SIG-M5 treated with dmso at 0.1 percent for 504 hours (cell line): ENCODE measurements at regions not wholly inside any gene's neighbourhood (a gene's known extent, or its start where the extent isn't known, plus 50 kb on each side); places are given as distances from the start of the nearest gene placed in this dataset.

Source experiments
- DNase-seq: peaks from one replicate; lab custom pipeline; 2025; ENCODE audit not compliant: unreplicated experiment; lab: John Stamatoyannopoulos, UW

DNA sequence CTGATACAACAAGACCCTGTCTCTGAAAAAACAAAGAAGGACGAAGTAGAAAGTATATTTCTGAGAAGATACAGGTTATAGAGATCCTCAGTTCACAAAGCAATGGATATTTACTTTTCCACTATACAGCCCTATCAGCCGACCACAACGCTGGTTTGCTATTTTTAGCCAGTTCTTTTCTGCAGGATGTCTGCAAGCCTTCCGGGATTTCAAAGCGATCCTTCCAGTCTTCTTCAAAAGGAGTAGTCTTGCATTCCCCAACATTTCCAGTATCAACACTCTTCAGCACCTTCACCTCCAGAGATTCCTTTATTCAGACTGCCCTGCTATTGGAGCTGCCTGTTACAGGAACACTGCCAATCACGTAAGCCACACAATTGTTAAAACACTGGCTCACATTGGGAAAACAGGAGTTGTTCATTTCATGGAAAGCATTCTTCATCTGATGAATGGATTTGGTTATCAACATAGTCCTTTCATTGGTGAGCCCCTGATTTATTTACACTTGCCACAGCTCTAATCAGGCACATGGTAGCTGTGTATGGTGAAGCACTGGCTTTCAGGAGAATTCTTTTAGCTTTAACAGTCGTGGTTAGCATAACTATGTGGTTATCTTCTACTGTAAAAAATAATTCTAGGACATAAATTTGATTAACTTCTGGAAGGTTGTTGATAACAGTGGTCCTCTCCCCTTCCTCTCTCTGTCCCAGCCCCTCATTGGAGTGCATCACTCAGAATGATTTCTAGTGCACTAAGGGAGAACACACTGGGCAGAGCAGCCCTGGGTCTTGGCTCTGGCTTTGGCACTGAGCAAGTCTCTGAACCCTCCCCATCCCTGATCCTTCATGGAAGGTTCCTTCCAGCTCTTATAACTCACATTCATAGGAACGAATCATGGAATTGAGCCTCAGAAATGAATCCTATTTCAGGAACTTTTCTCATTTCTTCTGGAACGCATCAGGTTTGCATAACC is 109.9 kb upstream of the SORBS2 start:
- DNase-seq, result no peak

GRCh38 chr4:185924458-185925044 is 112.6 kb upstream of the SORBS2 start:
- no peak for DNase-seq

DNA sequence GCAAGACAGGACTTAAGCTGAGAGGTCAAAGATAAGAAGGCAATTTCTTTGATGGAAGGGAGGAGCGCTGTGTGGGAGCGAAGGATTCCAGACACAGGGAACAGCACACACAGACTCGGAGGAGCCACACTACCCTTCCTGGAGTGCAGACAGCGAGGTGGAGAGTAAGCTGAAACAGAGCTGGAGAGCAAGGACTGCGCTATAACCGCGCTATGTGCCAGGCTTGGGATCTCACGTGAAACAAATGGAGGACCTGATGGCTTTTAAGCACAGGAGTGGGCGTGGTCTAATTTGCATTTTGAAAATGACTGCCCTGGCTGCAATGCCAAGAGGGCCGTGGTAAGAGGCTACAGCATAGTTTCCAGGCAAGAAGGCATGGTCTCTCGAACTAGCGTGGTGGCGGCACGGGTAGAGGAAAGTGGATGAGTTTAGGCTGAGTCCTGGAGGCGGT is 113.9 kb upstream of the SORBS2 start:
- DNase-seq, result no peak

DNA sequence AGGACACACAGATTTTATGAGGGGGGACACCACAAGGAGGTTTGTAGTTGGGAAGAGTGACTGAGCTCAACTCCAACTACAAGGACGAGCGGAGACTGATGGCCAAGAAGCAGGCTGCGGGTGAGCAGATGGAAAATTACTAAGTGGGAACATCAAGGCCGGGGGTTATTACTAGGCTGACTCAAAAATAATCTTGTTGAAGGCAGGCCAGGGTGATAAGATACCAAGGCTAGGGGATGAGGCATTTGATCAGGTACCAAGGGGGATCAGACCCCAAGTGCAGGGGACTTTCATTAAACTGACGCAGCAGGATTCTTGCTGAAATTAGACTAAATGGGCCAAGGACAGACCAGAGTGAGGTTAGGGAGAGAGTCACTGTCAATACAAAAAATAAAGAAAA is 119.4 kb upstream of the SORBS2 start:
- no peak for DNase-seq

GRCh38 chr4:185931986-185932385 is 120.0 kb upstream of the SORBS2 start:
- no peak for DNase-seq

DNA sequence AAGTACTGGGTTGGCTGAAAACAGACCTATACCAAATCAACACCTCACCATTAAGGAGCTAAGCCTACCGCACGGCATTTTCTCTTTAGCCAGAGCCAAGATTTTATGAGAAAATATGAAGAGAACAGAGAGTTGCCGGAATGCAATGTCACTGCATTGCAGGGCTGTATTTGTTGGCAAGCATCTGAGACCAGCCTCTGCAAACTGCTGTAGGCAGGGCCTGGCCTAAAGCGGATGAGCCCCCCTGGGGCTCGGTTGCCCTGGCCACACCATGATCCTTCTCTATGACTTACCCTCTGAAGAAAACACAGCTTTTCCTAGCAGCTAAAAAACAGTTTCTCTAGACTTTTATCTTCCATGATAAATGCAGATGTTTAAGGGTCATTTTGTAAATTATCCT is 120.5 kb upstream of the SORBS2 start:
- no peak for DNase-seq

DNA sequence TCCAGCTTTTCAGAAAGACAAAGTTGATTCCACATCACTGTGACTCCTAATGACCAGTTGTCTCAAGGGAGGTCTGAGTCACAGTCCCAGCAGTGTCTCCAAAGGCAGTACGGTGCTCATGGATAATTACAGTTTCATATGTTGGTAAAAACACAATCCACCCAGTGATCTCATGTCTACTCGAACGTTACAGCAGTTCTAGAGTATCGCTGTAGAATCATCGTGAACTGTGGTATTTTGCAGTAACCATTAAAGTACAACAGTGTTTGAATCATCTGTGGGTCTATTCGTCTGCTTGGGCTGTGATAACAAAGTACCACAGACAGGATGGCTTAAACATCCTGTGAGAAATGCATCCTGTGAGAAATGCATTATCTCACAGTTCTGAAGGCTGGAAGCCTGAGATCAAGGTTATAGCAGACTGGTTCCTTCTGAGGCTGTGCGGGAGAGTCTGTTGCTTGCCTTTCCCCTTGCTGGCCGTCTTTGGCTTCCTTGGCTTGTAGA is 121.1 kb upstream of the SORBS2 start:
- no peak for DNase-seq

GRCh38 chr4:185936650-185937376 is 124.8 kb upstream of the SORBS2 start:
- DNase-seq, result no peak

DNA sequence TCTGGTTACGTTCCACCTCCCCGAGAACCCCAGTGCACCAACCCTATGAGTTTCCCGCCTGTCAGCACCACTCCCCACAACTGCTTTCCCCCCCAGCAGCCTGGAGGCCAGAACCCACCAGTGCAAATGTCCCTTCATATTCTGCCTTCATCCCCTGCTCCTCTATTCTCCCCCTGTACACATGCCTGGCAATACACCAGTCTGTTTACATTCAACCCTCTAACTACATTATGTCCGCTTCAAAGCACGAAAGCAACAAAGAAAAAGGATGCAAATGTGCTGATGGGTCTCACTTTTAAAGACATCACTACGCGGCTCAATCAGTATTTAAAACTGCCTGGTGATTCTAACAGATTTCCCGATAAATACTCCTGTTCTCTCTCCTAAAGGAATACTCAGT is 126.7 kb upstream of the SORBS2 start:
- no peak for DNase-seq

- DNase-seq, result no peak
Observed at GRCh38 chr4:185941461-185941860, 127.5 kb upstream of the TLR3 start.

GRCh38 chr4:185945252-185945651 is 123.7 kb upstream of the TLR3 start:
- no peak for DNase-seq

- no peak for DNase-seq
Observed at GRCh38 chr4:185945906-185946305, 123.0 kb upstream of the TLR3 start.

GRCh38 chr4:185950891-185951290 is 118.1 kb upstream of the TLR3 start:
- no peak for DNase-seq

- no peak for DNase-seq
Observed at GRCh38 chr4:185955151-185955770, 113.7 kb upstream of the TLR3 start.

- no peak for DNase-seq
Observed at GRCh38 chr4:185955826-185956543, 113.0 kb upstream of the TLR3 start.

GRCh38 chr4:185956544-185956940 is 112.4 kb upstream of the TLR3 start:
- no peak for DNase-seq

DNA sequence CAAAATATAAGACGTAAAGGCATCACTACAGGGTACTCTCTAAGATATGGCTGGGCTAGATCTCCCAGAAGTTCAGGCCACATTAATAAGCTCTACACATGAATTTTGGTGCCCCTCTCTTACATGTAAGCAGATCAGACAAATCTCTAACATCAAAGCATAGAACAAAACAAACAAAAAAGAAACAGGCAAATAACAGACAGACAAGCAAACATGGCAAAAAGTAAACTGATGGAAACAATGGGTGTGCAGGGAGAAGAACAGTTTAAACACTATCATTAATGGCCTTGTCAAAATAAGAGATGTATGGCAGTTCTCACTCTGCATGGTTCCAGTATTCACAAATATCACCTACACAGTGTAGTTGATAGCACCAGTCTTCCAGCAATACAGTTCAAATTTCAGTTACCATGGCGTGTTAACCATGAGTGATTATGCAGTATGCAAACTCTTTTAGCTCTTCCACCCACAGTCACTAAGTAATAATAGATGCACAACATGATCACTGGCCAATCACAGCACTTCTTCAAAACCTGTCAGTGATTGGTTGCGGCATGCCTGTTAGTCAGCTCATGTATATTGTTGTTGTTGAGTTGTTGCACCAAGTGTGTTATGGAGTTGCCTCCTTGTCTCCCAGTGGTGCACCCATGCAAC is 110.7 kb upstream of the TLR3 start:
- no peak for DNase-seq

- no peak for DNase-seq
Observed at GRCh38 chr4:185965426-185966384, 103.3 kb upstream of the TLR3 start.

DNA sequence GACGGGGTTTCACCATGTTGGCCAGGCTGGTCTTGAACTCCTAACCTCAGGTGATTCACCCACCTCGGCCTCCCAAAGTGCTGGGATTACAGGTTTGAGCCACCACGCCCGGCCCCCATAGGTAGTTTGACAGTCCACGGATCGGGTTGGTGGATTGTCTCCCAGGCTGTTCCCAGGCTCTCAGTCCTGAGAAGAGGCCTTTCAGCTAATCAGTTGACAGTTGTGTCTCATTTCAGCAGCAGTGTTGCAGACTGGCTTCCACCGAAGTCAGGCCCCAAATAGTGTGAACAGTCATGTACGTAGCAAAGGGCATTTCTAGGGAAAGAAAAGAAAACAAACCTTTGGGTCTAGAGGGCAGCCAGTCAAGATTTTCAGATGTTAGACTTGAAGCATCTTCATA is 102.4 kb upstream of the TLR3 start:
- DNase-seq, result no peak
